K562 (cell line): ENCODE measurements at regions not wholly inside any gene's neighbourhood (a gene's known extent, or its start where the extent isn't known, plus 50 kb on each side); places are given as distances from the start of the nearest gene placed in this dataset.

ENCODE experiments used
- CBX1 ChIP-seq: sonication (generic); IDR thresholded peaks from 2 replicates; pipeline ENCODE4 v1.6.1; 2016; ENCODE audit warnings: antibody characterized with exemption, low read depth, mild to moderate bottlenecking
- LEF1 ChIP-seq: fragments of 450-650 bp; IDR thresholded peaks from 2 replicates; pipeline ENCODE4 v1.6.1; 2016; ENCODE audit warnings: mild to moderate bottlenecking
- MYC ChIP-seq, 2 experiments: fragments of 250-450 bp in 1 of 2; sonication (Bioruptor Pico) in 1 of 2; IDR thresholded peaks; 2 replicates each; pipeline versions ENCODE4 v1.5.1 to v1.6.1; 2012 to 2021; ENCODE audit warnings: low read depth in 2 of 2, borderline replicate concordance in 1 of 2, improper control_type of control experiment in 1 of 2, low read length in 1 of 2, mild to moderate bottlenecking in 1 of 2, moderate library complexity in 1 of 2
- TAF15 ChIP-seq: fragments of 200-400 bp; formaldehyde crosslinking; IDR thresholded peaks from 2 replicates; pipeline ENCODE4 v1.6.1; 2017; ENCODE audit warnings: mild to moderate bottlenecking, low read depth, low read length, moderate library complexity
- THAP12 ChIP-seq: fragments of 250-450 bp; sonication (Bioruptor Pico); IDR thresholded peaks from 2 replicates; pipeline ENCODE4 v1.9.0; 2021; ENCODE audit warnings: mild to moderate bottlenecking, inconsistent platforms
- YBX1 ChIP-seq: fragments of 450-650 bp; IDR thresholded peaks from 2 replicates; pipeline ENCODE4 v1.7.1; 2016; ENCODE audit warnings: mild to moderate bottlenecking
- ZBTB2 ChIP-seq: fragments of 450-650 bp; IDR thresholded peaks from 2 replicates; pipeline ENCODE4 v1.6.1; 2016; ENCODE audit warnings: antibody characterized with exemption
- ZMIZ1 ChIP-seq, 2 experiments: fragments of 150-350 bp in 1 of 2; IDR thresholded peaks; 2 replicates each; pipeline ENCODE4 v1.6.1; 2012 to 2016; ENCODE audit warnings: low read depth in 2 of 2, low read length in 2 of 2, mild to moderate bottlenecking in 1 of 2, moderate library complexity in 1 of 2
- ZNF239 ChIP-seq: fragments of 250-450 bp; sonication (Bioruptor Pico); IDR thresholded peaks from 2 replicates; pipeline ENCODE4 v1.4.0; 2020; ENCODE audit warnings: mild to moderate bottlenecking
- ZNF57 ChIP-seq: fragments of 450-650 bp; formaldehyde crosslinking; IDR thresholded peaks from 2 replicates; pipeline ENCODE4 v1.4.0; 2020; ENCODE audit warnings: mild to moderate bottlenecking, moderate library complexity
- ZNF583 ChIP-seq: fragments of 250-450 bp; sonication (Bioruptor Pico); IDR thresholded peaks from 2 replicates; pipeline ENCODE4 v1.4.0; 2020
- TF ChIP-seq, protein P1 (sequence below): sonication (generic); formaldehyde crosslinking; IDR thresholded peaks from 2 replicates; pipeline ENCODE4 v1.8.0; 2022; ENCODE audit warnings: missing genetic modification reagents, mild to moderate bottlenecking, moderate library complexity, borderline replicate concordance
- TF ChIP-seq, protein P2 (sequence below): sonication (generic); formaldehyde crosslinking; IDR thresholded peaks from 2 replicates; pipeline ENCODE4 v1.8.0; 2022; ENCODE audit warnings: mild to moderate bottlenecking, missing genetic modification reagents

DNA sequence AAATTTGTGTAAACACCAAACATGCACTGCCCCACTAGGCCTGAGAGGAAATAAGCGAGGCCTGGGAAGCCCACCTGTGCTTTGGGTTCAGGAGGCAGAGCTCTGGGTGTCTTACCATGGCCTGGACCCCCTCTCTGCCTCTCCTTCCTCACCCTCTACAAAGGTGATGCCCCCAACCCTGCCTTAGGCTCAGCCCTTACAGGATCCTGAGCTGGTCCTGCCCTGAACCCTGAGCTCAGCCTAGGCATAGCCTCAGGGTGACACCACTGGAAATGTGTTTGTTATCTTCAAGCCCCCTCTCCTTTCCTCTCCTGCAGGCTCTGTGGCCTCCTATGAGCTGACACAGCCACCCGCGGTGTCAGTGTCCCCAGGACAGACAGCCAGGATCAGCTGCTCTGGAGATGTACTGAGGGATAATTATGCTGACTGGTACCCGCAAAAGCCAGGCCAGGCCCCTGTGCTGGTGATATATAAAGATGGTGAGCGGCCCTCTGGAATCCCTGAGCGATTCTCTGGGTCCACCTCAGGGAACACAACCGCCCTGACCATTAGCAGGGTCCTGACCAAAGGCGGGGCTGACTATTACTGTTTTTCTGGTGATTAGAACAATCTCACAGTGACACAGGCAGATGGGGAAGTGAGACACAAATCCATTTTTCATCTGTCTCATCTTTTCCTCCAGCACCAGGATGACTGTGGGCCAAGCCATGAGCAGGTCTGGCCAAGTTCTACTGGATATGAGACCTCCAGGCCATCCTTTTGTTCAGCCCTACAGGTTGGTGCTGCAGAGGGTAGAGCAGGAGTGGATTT lies 117.8 kb downstream of the GGTLC2 start (continued):
- no peak for TF ChIP-seq ZMIZ1 (IDR thresholded peaks at IDR 0.05; ENCODE audit: low read depth in 2 of 2, low read length in 2 of 2)
- TF ChIP-seq, protein P1, sequence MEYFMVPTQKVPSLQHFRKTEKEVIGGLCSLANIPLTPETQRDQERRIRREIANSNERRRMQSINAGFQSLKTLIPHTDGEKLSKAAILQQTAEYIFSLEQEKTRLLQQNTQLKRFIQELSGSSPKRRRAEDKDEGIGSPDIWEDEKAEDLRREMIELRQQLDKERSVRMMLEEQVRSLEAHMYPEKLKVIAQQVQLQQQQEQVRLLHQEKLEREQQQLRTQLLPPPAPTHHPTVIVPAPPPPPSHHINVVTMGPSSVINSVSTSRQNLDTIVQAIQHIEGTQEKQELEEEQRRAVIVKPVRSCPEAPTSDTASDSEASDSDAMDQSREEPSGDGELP (CRISPR knock-in tag) = peak; percentile 56; the same call in 1 of the 2 replicates
- TF ChIP-seq CBX1 = no peak
- TF ChIP-seq, protein P2, sequence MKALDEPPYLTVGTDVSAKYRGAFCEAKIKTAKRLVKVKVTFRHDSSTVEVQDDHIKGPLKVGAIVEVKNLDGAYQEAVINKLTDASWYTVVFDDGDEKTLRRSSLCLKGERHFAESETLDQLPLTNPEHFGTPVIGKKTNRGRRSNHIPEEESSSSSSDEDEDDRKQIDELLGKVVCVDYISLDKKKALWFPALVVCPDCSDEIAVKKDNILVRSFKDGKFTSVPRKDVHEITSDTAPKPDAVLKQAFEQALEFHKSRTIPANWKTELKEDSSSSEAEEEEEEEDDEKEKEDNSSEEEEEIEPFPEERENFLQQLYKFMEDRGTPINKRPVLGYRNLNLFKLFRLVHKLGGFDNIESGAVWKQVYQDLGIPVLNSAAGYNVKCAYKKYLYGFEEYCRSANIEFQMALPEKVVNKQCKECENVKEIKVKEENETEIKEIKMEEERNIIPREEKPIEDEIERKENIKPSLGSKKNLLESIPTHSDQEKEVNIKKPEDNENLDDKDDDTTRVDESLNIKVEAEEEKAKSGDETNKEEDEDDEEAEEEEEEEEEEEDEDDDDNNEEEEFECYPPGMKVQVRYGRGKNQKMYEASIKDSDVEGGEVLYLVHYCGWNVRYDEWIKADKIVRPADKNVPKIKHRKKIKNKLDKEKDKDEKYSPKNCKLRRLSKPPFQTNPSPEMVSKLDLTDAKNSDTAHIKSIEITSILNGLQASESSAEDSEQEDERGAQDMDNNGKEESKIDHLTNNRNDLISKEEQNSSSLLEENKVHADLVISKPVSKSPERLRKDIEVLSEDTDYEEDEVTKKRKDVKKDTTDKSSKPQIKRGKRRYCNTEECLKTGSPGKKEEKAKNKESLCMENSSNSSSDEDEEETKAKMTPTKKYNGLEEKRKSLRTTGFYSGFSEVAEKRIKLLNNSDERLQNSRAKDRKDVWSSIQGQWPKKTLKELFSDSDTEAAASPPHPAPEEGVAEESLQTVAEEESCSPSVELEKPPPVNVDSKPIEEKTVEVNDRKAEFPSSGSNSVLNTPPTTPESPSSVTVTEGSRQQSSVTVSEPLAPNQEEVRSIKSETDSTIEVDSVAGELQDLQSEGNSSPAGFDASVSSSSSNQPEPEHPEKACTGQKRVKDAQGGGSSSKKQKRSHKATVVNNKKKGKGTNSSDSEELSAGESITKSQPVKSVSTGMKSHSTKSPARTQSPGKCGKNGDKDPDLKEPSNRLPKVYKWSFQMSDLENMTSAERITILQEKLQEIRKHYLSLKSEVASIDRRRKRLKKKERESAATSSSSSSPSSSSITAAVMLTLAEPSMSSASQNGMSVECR = peak; percentile 59; the same call in 1 of the 2 replicates
- TF ChIP-seq MYC (IDR thresholded peaks at IDR 0.05; ENCODE audit: low read depth, low read length) = no peak
- TF ChIP-seq MYC (CRISPR knock-in tag; IDR thresholded peaks at IDR 0.05; ENCODE audit: borderline replicate concordance, low read depth) = 0 out of 2 replicates have a peak, but pooled peaks have one; percentile 21
- 0 out of 2 replicates have a peak, but pooled peaks have one; percentile 39 for TF ChIP-seq ZNF583 (CRISPR knock-in tag)
- 0 out of 2 replicates have a peak, but pooled peaks have one; percentile 31 for TF ChIP-seq ZNF57 (CRISPR knock-in tag)
- TF ChIP-seq YBX1 = no peak
- TF ChIP-seq ZBTB2 = no peak
- peak; percentile 72 for TF ChIP-seq THAP12
- TF ChIP-seq TAF15 = 0 out of 2 replicates have a peak, but pooled peaks have one; percentile 46
- TF ChIP-seq ZNF239 (CRISPR knock-in tag) = no peak
- TF ChIP-seq LEF1 = no peak
